Fibroblast of skin of abdomen (primary cell): ENCODE measurements at regions not wholly inside any gene's neighbourhood (a gene's known extent, or its start where the extent isn't known, plus 50 kb on each side); places are given as distances from the start of the nearest gene placed in this dataset.
A peak's percentile ranks its signal among the peaks of the same experiment; 100 is the strongest.
"Not testable (repeated sequence)": the region's sequence is repeated elsewhere in the genome, so short reads cannot be mapped to it uniquely, and the experiment has no call there.

ENCODE experiments used
- DNase-seq: peaks from one replicate; pipeline ENCODE4 v3.0.0-alpha.2; 2013

DNA sequence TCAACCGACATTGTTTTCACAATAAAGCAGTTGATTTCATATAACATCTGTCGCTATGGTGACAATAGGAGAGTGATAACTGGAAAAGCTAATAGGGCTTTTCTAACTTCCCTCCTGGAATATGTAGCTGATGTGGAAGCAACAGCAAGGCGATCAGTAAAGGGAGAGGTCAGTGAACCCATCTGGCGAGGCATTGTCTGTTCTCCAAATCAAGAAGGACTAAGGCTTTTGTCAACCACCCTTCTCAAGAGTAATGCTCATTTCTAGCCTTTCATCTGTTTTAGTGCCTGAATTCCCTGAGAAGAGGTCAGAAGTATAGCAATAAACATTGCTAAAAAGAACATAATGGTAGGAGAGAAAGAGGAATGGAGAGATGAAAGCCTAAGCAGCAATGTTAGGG is 201.3 kb downstream of the AKAP7 start:
- DNase-seq: no peak

DNA sequence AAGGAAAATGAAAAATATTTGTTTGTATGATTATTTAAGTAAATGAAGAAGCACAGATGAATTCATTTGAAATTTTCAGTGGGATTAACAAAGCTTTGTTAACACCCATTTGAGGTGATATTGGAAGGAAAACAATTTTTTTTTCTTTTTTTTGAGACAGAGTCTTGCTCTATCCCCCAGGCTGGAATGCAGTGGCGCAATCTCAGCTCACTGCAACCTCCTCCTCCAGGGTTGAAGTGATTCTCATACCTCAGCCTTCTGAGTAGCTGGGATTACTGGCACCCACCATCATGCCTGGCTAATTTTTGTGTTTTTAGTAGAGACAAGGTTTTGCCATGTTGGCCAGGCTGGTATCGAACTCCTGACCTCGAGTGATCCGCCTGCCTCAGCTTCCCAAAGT is 211.6 kb downstream of the AKAP7 start:
- not testable (repeated sequence) for DNase-seq

DNA sequence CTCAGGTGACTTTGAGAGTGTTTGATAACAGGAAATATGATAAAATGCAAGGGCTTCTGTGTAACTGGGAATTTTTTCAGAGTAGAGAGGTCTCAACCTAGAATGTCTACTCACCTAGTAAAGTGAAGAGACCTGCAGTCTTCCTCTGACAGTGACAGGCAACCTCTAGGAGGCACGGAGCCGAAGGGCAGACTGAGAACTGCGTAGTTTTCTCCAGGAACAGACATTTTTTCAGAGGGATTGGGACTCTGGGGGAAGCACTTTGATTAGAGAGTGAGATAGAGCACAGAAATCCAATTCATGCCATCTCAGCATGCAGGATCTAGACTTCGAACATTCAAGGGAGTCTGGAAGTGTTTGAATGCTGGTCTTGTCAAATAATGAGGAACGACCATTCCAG is 213.3 kb downstream of the AKAP7 start:
- DNase-seq: no peak

DNA sequence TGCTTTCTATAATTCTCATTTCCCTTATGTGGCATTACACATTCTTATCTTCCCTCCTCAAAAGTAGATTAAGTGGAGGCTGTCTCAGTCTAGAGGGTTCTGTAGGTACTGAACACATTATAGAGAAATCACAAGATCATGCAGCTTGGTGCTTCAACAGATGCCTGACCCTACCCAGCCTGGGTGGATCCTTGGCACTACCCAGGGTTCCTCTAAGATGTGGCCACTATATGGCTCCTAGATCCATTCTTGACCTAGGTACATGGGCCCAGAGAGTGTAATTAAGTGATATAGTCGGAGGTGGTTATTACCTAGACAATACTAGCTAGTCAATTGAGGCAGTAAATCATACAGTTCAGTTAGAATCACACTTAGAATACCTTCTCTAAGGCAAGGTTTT is 213.9 kb downstream of the AKAP7 start:
- no peak for DNase-seq

DNA sequence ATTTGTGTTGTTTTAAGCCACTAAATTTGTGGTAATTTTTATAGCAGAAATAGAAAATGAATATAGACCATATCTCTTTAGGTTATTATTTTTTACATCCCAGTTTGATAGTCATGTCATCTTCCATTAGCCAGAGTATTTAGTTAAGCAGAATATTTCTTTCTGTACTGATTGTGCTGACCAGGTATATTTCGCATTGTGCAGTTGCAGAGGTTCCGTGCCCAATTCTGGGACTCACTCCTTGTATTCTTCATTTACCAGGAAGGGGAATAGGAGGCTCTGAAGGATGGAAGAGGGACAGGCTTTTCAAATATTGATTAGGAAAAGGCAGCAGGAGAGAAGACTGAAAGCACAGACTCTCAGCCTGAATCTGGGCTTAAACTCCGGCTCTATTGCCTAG is 217.8 kb downstream of the AKAP7 start:
- DNase-seq: no peak

DNA sequence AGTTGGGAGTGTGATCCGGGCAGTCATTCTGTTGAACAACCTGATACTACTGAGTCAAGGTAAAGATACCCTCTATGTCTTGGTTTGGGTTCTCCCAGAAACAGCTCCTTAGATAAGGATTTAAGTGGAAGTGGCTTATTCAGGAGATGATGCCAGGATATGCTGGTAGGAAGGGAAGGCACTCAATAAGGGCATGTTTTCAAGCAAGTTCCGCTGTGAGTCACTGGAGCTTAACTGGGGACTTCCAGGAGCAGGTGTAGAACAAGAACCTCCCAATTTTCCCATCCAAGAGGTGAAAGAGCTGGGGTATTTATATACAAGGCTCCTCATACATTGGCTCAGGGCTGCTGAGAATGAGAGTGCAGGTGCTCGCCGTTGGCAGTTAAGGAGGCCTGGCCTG is 218.6 kb downstream of the AKAP7 start:
- DNase-seq: no peak

DNA sequence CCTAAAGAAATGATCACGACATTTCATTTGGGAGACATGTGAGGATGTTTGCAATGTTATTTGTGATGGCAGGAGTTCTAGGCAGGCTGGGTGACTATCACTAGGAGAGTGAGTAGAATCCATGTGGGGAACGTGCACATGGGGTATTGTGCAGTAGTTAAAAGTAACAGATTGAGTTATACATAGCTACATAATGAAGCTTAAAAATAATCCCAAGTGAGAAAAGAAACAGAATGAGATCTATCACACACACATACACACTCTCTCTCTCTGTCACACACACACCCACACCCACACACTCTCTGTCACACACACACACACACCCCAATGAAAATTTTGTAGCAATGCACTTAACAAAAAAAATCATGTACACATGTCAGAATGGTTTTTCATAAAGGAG is 218.7 kb upstream of the ARG1 start:
- no peak for DNase-seq

DNA sequence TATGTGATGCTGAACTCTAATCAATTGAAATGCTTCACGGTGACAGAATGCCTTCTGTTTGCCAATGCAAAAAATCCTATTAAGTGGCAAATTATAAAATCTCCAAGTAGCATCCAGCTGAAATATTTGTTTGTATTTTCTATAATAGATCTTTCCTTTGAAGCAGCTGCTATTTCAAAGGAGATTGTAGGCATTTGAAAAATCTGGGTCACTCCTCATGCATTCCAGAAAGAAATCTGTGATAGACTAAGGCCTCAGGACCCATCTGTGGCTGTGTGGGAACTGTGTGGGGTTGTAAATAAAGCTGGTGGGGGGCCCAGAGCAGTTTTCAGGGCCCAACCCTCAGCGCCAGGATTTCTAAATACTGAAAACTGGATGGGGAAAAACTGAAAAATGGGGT is 216.9 kb upstream of the ARG1 start:
- DNase-seq: no peak

DNA sequence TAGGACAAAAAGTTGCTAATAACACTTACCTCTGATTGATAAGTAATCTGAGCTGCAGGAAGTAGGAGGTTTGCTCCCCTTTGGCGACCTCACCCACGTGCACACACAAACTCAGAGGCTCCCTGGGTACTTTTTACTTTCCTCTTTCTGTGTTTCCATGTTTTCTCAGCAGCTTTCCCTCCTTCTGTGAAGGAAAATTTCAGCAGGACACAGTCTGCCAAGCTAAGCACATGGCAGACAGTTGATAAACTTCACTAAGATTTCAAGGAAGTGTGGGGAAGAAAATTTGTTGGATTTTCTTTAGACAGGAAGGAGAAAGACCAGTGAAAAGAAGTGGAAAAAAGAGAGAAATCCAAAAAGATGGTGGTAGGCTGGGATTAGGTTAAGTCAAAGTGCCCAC is 215.5 kb upstream of the ARG1 start:
- DNase-seq: no peak

DNA sequence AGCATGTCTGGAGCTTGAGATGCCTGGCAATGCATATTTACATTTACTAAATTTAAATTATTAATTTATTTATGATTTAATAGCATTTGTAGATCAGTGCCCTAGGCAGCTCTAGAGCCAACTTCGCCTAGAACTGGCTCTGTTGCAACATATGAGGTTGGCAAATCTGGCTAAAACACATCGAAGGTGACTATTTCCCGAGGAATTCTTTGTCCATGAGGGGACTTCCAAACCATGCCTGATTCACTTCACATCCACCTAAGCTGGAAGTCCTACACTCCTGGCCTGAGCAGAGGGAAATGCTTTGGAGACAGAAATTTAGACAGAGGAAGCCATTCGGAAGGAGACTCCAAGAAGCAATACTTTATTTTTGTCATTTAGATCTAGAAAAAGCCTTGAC is 211.0 kb upstream of the ARG1 start:
- DNase-seq: no peak

DNA sequence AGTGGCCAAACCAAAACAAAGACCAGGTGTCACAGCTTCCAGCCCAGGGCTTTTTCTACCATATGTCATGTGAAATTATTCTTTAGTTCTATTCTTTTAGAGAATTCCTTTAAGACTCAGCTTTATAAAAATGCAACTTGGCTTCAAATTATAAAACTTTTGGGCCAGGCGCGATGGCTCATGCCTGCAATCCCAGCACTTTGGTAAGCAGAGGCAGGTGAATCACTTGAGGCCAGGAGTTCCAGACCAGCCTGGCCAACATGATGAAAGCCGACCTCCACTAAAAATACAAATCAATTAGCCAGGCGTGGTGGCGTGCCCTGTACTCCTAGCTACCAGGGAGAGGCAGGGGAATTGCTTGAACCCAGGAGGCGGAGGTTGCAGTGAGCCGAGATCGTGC is 210.3 kb upstream of the ARG1 start:
- DNase-seq: no peak

DNA sequence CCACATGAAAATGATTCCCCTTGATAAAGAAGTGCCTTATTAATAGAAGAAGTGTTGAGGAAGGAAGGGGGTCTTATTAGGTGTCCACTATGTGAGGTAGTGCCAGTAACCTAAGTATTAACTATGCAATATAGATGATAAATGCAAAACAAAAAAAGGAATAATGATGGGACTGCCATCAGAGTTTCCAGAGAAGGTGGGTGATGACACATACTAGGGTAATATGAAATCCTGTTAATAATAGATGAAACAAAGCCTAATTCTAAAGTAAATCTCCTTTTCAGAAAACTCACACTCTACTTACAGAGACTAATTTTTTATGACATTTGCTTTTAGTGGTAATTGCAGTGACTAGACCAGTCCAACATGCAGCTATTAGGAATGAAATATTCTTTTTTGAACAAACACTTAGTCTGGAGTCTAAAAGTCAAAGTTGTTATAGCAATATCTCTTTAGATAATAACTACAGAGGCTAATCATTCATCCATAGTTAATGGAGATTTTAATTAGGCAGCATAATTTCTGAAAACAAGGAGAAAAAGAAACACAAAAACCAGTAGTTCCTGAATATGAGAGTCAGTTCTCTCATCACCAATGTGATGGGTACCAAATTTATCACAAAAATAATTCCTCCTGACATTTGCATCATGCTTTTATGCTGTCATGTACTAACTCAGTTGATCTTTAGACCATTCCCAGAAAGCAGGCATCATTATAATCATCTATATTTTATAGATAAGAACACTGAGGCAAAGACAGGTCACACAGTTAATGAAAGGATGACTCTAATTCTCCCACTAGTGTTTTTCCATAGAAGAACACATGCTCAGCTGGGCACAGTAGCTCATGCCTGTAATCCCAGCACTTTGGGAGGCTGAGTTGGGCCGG is 208.8 kb upstream of the ARG1 start:
- no peak for DNase-seq

DNA sequence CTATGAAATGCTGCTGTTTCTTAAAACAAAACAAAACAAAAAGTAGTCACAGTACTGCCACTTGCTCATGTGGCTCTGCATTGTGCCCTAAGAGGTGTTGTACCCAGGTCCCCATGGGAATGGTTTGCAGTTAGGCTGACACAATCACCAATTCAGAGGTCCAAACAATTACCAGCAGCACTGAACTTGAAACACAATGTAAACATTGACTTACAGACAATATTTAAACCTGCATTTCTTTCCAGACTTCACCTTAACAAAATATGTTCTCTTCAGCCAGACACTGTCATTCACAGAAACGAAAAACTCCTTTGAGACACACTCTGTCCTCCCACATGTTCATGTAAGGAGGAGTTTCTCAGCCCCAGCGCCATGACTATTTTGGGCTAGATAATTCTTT is 206.8 kb upstream of the ARG1 start:
- no peak for DNase-seq

DNA sequence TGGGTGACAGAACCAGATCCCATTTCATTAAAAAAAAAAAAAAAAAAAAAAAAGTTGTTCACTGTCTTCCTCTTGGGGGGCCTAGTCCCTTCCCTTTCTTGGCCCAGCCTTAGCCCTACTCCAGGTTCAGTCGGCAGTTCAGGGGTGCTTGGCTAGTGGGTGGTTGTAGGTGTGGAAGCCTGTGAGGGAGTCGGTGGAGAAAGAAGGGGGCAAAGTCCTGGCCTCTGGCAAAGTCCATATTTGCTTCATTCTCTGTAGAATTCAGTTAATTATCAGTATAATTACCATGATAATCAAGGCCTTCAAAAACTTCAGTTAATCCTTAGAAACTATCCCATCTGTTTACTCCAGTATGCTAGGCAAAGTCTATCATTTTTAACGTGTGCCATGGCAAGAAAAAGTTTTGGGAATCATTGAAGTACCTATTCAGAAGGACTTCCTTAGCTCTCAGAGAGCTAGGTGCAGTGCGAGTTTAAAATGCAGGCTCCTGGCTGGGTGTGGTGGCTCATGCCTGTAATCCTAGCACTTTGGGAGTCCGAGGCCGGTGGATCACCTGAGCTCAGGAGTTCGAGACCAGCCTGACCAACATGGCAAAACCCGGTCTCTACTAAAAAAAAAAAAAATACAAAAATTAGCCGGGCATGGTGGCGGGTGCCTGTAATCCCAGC is 205.7 kb upstream of the ARG1 start:
- no peak for DNase-seq

DNA sequence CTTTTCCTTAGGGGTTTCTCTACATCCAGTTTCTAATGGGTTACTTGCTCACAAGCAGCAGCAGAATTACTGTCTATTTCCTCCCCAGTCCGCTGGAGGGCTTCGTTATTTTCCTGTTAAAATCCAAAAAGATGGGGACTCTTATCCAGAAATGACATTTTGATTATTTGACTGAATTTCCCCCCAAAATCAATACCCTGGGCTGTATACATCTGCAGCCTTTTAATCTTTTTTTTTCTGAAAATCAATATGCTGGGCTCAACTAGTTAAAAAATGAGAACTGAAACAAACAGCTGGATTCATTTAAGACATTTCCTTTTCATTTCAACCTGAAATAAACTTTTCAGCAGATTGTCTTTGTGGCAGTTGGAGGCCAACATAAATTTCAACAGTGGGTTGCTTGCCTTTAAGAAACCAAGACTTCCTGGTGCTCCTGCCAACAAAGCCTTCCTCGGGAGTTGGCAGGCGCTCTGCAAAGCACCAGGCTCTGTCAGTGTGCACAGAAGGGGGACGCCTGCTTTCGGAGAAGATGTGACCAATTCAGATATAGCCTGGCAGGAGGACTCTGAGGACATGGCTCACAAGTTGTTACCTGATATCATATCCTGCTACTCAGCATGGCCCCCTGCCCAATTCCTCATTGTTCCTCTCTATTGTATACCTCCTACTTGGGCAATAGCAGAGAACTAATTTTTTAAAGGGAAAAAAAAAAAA is 204.7 kb upstream of the ARG1 start:
- DNase-seq: peak; percentile 47

DNA sequence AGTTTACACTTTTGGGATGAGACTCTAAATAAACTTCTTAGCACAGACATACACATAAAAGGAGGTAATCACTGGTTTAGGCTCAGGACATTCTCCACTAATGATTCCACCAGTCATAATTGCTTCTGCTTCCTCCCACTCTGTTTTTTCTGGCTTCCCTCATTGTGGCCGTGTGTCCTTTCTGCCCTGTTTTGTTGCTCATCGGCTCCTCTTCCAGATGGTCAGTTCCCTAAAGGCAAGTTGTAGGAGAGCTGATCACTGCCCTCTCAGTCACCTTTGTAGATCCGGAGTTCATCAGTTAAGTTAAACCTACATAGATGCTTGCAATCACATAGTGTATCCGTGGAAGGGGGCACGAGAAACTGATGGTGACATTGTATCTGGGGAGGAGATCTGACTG is 200.5 kb upstream of the ARG1 start:
- no peak for DNase-seq

DNA sequence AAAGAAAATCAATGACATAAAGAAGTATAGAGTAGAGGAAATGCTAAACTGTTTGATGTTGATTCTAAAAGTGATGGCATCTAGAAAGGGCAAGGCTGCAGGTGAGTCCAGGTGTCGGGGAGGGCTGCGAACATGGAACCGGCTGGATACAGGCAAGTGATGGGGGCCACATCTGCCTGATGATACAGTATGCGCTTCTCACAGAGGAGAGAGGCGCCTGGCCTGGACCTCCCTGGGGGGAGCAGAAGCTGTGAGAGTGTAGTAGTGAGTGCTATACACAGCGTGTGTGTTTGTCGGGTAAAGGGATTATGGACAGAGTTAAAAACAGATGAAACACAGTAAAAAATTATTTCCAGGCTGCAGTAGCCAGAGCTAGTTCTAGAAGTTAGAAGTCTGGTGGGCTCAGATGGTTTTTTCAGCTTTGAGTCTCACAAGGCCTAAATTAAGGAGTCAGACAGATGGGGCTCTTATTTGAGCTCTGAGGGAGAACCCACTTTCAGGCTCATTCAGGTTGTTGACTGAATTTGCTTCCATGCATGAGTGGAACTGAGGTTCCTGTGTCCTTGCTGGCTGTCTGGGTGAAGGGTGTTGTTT is 195.8 kb upstream of the ARG1 start:
- no peak for DNase-seq

DNA sequence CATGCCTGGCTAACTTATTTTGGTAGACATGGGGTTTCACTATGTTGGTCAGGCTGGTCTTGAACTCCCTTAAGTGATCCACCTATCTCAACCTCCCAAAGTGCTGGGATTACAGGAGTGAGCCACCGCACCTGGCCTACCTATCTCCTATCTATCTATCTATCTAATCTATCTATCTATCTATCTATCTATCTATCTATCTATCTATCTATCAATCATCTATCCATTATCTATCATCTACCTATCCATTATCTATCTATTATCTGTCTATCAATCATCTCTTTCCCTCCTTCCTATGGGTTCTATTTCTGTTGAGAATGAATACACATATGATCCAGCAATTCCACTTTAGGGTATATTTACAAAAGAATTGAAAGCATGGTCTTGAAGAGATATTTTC is 194.2 kb upstream of the ARG1 start:
- DNase-seq: no peak

DNA sequence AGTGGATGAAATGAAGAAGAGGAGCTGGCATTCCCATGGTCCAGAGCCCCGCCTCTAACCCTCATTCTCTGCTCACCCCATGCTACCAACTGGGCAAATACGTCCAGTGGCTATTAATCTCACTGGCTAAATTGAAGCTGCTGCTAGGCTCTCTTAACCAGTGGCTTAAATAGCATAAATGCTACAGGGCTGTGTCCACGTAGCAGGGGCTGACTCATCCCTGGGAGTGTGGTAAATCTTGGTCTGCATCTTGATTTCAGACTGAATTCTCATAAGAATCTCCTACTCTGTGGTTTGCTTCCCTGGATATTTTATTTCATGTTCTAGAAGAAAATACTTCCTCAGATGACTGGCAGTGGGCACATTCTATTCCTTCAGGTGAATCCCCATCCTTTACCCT is 193.1 kb upstream of the ARG1 start:
- DNase-seq: peak; percentile 80

DNA sequence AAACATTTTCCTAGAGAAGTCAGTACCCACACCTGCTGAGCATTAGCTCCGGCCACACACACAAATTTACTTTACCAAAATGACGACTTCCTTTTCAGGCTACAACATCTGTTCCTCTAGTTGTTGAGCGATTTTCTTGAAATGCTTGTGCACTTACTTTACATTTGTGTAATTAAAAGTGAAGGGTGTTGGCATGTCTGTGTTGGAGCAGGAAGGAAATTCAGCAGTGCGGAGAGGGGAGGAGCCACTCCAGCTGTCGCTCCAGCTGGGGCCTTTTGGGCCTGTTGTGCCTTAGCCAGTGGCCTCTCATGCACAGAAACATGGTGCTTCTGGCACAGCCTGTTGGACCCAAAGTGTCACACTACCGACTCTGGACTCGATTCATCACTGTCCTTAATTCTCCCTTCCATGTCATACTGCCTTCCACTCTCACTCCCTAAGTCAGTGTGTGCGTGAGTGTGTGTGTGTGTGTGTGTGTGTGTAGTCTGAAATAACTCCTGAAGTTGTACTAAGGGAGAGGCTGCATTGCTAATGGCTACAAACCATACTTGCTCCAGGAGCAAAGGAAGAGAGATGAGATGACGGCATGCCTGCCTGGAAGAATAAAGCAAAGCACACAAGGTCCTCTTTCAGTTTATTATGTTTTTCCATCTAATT is 191.8 kb upstream of the ARG1 start:
- DNase-seq: peak; percentile 22

DNA sequence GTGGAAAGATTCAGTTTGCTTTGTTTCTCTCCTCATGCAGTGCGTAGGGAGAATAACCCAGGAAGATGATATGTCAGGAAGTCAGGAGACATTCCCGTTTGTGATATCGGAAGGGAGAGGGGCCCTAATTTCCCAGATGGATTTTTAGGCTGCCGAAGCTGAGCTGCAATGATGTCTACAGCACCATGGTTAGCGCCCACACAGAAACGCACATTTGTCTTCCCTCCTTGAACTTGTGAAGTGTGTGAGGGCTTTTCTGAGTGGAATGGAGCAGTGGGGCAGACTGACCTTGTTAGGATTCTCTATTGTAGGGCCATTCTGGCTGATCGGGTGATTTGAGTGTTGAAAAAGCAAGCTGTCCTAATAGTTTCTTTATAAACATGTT is 191.3 kb upstream of the ARG1 start:
- DNase-seq: peak; percentile 19

DNA sequence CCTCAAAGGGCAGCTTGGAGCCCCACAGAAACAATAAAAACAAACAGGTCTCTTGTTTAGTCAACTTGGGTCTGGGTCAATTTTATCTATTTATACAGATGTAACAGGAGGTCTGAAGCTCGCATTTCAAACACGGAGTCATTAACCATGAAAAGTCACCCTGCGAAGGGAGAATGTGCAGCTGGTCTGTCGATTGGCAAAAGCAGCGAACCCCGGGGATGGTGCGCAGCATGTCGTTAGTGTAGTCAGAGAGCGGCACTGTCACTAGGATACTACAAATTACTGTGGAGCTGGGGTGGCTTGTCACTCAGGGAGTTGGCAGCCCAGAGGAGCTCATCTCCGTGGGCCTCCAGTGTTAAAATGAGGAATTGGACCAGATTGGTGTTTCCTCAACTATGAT is 190.4 kb upstream of the ARG1 start:
- no peak for DNase-seq
